NCI-H2171 (cell line): ENCODE measurements at regions not wholly inside any gene's neighbourhood (a gene's known extent, or its start where the extent isn't known, plus 50 kb on each side); places are given as distances from the start of the nearest gene placed in this dataset.
"Not testable (repeated sequence)": the region's sequence is repeated elsewhere in the genome, so short reads cannot be mapped to it uniquely, and the experiment has no call there.

Experiments
- DNase-seq: peaks from one replicate; lab custom pipeline; 2025; lab: John Stamatoyannopoulos, UW

DNA sequence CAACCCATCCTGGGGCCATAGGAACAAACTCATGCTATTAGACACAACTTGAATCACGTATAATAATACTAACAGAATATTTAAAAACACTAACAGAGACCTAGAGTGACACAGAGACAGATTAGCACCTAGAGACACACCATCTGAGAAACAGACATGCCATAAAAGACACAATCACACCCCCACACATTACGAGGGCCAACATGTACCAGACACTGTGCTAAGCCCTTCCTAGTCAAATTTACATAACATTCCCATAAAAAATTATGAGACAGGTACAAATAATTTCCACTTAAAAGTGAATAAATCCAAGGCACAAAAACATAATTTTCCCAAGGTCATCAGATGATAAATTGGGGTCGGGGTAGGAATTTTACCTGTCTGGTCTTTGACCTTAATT, 141.1 kb upstream of the PRSS16 start:
- no peak for DNase-seq

DNA sequence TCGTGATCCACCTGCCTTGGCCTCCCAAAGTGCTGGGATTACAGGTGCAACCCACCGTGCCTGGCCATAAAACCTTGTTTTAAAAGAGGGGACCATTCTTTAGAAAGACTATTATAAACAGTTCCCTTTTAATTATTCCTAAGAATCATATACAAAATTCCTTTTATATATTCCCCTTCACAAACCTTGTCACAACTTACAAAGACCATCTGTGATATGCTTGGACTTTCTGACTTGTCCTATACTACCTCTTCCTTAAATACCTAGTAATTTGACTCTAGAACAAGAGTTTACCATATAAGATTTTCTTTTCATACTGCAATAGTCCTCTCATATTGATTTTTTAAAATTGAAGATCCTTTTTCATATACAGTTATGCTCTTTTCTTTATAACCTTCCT, 135.8 kb upstream of the PRSS16 start:
- no peak for DNase-seq

DNA sequence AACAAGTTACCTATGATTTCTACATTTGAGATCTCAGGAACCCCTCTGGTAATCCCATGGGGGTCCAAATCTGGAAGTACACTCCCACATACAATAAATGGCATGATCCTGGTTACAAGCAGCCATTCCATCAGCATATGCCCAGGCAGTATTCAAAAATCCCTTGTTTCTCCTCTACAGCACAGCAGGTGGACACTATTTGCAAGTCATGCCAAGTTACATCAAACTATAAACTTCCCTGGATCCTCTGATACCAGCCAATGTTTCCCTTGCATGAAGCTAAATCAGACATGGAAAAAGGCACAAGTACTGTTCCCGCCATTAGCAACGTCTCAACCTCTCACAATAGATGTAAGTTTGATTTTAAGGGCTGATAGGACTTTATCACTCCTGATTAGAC, 134.5 kb upstream of the PRSS16 start:
- DNase-seq: no peak

DNA sequence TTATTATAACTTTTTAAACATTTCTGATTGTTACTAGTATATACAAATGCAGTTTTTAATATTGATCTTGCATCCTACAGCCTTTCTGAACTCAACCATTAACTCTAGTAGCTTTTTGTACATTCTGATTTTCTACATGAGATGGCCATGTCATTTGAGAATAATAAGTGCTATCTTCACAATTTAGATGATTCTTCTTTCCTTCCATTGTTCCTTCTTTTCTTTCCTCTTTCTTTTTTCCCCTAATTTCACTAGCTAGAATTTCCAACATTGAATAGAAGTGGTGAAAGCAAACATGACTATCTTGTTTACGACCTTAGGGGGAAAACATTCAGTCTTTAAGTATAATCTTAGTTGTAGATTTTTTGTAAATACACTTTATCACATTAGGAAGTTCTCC, 128.2 kb upstream of the PRSS16 start:
- DNase-seq: no peak

DNA sequence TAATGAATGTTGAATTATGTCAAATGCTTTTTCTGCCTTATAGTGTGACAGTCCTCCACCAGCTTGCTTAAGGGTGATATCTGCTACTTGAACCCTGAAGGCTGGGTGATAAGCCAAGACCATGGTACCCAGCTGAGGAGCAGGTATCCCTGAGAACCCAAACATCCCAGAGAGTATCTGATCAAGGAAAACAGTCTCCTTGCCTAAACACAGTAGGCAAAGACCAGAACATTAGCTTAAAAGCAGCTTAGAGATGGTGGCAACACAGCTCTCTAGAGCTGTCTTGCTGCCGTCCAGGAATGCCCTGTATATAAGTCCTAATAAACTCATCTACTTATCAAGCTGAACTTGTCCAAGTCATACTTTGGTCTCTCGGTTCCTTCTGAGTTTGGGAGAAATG, 127.7 kb upstream of the PRSS16 start:
- DNase-seq: no peak

DNA sequence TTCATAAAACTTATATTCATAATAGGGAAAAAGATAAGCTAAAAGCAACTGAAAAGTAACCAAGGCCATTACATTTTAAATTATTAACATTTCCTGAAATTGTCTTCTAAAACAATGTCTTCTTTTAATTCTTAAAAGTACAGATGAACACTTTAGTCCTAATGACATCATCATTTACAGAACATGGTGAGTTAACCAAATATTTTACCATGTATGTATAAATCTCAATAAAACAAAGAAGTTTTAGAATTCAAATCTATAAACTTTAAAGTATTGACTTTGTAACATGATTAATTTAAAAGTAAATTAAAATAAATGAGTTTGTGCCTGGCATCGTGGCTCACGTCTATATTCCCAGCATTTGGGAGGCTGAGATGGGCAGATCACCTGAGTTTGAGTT, 125.9 kb upstream of the PRSS16 start:
- DNase-seq: no peak

DNA sequence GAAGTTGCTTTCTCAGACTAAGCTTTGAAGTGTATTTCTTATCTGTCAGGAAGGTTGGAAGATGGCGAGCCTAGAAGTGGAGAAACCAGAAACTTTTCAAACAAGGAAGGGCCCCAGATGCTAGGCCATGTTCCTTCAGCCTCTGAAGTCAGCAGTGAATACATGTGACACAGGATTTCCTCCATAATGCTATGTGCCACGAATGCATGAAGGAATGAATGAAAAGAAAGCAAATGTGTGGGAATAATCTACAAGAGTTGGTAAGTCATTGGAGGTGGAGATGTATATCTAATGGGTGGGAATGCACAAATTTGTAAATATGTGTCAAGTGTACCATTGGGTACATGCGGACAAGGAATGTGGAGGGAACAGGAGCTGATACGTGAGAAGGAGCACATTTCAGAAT, 123.2 kb upstream of the PRSS16 start:
- DNase-seq: no peak

DNA sequence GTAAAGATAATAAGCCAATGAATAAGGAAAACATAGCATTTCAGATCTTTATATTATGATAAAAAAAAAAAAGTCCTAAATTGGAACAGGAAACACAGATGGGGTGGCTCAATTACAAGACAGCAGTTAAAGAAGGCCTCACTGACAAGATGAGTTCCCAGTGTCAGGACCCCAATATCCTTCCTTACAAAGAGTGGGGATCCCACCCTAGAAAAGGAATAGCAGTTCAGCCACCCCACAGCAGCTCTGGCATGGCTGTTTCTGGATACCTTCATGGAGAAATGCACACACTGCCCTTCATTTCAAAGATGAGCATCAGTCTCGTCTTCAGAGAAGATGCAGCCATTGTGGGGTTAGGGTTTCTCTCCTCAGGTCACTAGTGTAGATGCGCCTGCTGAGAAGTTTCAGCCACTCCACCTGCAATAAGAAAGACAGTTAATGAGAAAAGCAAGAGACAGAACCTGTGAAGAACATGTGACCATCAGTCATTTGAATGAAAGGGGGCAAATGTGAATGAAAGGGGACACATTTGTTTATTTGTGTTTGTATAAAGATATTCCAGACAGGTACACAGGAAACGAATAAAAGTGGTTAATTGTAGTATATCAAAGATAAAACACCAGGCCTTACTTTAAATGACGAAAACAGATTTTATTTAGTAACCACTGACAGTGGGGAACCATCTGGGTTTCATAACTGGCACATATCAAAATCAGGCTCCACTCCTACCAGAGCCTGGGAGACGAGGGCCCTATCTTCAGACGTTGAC, 121.3 kb upstream of the PRSS16 start:
- no peak for DNase-seq

DNA sequence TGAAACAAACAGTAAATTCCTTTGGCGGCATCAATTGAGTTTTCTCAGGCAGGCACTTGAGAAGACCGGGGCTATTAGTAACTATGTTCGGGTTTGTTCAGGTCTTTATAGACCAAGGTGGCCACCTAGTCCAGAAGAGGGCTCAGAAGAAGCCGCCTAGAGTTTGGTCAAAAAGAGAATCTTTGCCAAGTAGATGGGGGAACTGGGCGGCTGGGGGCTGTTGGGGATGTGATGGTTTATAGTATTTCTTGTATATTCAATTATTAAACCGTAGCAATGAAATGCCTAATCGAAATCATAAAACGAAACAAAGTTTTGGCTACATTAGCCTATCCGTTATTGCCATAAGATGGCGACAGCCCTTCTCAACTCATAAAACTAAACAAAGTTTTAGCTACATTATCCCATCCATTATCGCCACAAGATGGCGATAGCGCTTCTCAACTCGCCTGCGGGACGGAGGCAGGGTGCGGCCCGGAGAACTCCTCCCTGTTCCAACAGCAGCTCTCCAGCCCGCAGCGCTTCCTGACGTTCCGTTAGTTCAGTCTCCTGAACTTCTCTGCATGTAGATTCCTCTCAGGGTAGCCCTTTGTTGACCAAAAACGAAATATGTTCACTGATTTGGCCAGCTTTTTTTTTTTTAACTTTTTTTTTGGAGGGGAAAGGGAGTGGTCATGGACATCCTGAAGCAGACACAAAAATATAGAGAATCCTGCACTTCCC, 120.5 kb upstream of the PRSS16 start:
- DNase-seq: peak; percentile 67

DNA sequence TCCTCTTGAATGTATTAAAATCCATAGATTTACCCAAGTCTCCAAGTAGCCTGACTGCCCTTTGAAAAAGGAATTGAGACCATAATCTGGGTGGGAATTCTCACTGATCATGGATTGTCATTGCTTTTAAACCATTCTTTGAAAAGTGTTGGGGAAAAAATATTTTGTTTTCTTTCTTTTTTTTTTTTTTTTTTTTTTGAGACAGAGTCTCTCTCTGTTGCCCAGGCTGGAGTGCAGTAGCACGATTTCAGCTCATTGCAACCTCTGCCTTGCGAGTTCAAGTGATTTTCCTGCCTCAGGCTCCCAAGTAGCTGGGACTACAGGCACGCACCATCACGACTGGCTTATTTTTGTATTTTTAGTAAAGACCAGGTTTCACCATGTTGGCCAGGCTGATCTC, 119.6 kb upstream of the PRSS16 start:
- not testable (repeated sequence) for DNase-seq

DNA sequence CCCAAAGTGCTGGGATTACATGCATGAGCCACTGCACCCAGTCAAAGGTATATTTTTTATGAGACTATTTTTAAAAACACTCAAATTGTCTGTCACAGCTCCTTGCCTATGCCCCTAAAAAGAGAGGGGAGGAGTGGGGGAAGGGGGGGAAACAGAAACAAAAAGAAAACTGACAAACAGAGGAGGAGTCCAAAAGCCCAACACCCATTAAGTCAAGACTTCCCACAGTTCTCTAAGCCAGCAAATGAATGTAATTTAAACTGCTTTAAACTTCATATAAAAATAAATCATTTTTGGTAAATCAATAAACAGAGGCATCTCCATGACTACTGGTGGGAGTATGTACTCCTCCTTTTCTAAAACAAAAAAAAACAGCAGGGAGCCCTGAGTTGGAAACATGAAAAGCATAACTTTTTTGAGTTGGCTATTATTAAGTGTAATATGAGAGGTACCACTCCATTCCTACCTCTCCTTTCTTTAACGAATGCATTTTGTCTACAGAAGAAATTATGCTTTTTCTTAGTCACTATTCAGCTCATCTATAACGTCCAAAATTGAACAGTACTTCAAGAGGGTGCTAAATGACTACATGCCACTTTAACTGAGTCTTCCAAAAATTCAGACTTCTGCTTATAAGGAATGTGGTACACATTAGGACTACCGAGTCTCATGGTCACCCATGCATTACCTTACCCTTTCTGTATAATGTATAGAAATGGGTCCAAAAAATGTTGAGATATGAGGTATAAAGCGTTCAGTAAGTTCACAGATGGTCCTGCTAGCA, 119.0 kb upstream of the PRSS16 start:
- no peak for DNase-seq

DNA sequence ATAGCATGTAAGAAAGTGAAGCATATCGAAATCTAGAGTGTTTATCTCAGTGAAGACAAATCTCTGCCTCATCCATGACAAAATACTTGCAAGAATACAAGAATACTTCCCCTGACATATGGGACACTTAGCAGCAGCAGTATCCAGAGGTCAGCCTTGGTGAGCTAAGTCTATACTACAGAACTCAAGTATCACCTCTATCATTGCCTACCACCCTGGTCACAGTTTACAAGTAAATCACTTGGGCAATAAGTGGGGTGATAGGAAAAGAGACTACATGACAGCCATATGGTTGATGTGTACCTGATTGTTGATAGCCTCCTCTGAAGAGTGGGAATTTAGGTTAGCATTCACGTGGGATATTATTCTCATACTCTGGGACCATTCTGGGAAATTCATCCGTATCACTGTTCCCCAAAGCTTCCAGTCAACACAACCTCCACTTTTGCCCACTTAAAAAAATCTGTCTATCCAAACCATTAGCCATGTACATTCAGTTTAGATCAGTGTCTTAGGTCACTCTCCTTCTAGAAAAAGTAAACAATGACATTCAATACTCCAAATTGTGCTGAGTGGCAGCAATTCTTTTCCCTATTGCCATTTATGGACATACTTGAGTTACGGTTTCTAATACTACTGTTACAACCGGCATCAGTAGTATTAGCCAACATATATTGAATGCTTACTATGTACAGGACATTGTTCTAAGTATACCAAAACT, 118.2 kb upstream of the PRSS16 start:
- DNase-seq: no peak

DNA sequence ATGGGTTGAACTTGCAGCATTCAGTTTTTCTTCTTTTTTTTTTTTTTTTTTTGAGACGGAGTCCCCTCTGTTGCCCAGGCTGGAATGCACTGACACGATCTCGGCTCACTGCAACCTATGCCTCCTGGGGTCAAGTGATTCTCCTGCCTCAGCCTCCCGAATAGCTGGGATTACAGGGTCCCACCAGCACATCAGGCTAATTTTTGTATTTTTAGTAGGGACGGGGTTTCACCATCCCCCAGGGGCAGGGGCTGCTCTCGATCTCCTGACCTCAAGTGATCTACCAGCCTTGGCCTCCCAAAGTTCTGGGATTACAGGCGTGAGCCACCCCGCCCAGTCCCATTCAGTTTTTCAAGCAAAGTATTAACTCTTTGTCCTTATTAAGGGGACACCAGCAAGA, 117.6 kb upstream of the PRSS16 start:
- no peak for DNase-seq

DNA sequence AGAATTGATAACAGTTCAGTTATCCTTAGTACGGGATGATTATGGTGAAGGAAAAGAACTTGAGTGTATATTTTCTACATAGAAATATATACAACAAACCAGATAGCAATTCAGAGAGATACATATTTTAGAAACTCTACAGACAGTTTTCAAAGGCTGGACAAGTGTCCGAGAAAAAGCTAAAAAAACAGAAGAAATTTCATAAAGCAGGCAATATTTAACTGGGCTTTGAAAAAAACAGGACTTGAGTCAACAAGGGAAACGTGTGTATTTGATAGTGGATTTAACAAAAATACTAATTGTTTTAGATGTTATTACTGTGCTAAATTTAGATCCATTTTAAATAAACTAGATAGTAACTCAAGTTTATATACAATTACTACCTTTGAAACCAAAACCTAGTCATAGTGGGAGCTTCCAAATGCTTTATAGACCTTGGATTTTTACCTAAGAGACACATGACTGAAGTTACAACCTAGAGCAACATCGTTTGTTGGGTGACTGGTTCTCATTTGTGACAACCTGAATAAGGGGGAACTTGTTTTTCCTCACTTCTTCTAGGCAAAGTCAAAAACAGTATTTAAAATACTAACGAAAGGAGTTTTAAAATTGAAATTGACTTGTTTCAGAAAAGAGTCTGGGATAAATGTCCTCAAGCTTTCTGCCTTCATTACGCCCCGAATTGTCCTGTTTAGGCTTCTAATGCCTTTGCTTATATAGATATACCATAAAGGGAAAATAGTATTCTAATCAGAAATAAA, 116.7 kb upstream of the PRSS16 start:
- DNase-seq: no peak

DNA sequence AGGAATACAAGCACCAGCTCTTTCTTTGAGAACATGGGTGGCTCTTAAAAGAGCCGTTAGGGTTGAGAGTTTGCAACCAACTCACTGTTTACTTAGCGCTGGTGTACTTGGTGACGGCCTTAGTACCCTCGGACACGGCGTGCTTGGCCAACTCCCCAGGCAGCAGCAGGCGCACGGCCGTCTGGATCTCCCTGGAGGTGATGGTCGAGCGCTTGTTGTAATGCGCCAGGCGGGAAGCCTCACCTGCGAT, 115.3 kb upstream of the PRSS16 start:
- DNase-seq: not testable (repeated sequence)

DNA sequence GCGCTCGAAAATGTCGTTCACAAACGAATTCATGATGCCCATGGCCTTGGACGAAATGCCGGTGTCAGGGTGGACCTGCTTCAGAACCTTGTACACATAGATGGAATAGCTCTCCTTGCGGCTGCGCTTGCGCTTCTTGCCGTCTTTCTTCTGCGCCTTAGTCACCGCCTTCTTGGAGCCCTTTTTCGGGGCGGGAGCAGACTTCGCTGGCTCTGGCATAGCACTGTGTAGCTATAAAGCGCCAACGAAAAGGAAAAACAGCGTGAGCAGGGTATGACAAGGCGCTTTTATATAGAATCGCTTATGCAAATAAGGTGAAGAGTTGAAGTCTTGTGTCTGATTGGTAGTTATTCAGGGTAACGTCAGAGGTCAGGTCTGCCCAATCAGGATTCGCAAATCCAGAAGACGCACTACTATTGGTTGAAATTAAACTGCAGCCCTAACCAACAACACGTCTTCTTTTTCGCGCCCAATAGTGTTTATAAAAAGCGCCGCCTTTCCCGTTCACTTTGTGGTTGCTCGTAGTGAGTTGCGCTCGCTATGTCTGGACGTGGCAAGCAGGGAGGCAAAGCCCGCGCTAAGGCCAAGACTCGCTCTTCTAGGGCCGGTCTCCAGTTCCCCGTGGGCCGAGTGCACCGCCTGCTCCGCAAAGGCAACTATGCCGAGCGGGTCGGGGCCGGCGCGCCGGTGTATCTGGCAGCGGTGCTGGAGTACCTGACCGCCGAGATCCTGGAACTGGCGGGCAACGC, 114.8 kb upstream of the PRSS16 start:
- DNase-seq: peak; percentile 90

DNA sequence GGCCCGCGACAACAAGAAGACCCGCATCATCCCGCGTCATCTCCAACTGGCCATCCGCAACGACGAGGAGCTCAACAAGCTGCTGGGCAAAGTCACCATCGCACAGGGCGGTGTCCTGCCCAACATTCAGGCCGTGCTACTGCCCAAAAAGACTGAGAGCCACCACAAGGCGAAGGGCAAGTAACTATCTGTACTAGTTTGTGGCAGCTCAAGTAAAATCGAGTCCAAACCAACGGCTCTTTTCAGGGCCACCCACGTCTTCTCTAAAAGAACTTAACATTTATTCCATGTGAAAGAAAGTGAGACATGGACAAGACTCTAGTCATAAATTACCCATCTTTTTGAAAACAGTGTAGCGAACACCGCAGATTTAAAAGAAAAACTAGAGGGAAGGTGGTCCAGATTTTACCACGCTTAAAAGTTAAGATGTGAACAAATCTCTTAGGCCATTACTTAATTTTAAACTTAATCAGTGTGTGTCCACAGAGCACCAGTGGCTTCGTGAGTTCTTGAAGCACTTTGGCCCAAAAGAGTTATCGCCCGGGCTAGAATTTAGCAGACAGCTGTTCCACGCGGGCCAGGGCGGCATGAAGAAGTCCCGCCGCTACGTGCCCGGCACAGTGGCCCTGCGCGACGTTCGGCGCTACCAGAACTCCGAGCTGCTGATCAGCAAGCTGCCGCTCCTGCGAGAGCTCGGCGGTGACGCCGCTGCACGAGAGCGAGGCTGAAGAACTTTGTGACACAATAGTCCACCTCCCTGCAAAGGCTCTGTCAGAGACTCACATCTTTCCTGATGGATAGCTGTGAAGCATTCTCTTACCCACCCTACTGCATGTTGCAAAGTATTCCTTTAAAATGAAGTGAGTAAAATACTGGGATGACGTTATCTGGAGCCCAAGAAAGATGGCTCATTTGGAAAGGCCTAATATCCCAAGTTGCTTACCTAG, 113.9 kb upstream of the PRSS16 start:
- DNase-seq: peak; percentile 47

DNA sequence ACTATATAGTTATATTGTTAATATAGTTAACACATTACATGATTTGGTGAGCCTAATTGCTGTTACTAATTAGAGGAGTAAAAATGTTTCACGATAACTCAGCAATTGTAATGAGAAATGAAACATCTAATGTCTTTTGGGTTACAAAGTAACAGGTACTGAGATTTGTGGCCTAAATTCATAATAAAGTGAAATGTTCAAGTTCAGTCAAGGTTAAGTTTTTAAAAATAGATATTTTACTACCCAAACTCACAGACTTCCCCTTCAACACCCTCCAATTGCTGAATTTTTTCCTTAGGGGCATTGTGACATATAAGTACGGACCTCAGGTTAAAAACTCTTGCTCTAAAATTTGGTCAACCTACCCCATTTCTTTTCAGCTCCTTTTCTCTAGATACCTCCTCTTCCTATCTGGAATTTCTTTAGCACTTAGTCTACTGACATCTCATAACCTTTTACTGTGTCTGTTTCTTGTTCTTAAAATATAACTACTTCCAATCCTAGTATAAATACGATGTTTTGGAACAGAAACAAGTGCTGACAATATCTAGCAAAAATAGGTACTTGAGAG, 112.3 kb upstream of the PRSS16 start:
- no peak for DNase-seq

DNA sequence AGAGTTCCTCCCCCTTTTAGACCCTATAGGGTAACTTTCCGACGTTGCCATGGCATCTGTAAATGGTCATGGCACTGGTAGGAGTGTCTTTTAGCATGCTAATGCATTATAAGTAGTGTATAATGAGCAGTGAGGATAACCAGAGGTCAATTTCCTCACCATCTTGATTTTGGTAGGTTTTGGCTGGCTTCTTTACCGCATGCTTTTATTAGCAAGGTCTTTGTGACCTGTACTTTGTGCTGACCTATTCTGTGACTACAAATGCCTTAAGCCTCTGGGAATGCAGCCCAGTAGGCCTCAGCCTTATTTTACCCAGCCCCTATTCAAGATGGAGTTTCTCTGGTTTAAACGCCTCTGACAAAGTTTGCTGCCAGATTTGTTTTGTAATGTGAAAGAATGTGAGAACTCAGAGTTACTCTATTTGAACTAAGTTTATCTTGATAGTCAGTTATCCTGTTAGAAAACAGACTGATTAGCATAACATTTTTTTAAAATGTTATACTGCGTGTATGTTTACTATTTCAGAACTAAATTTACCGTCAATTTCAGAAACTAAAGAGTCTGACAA, 111.3 kb upstream of the PRSS16 start:
- DNase-seq: no peak
